GM12878 (cell line): ENCODE measurements at regions not wholly inside any gene's neighbourhood (a gene's known extent, or its start where the extent isn't known, plus 50 kb on each side); places are given as distances from the start of the nearest gene placed in this dataset.

Experiments used
- ATAC-seq: fragments of 200-7000 bp; cut with Tn5 transposase; 3 replicates; pipeline ENCODE4 v1.9.1; 2020; ENCODE audit warnings: mild to moderate bottlenecking, moderate library complexity
- BruUV-seq: library from RNA; stranded (reverse); fragments of 400-500 nt; replicated peaks from 2 replicates; lab custom pipeline; 2021; lab: Mats Ljungman, UMichigan
- CTCF ChIA-PET: fragments of 300-600 bp; sonication (Branson Sonifier 250); formaldehyde crosslinking; extraction: SDS; loops from one replicate; lab custom pipeline; 2021; ENCODE audit warnings: inconsistent platforms; lab: Yijun Ruan, JAX
- POLR2A ChIA-PET: fragments of 350-600 bp; formaldehyde crosslinking; extraction: SDS; loops from one replicate; lab custom pipeline; 2021; ENCODE audit warnings: inconsistent platforms; lab: Charles Lee
- RAD21 ChIA-PET: fragments of 300-600 bp; sonication (Branson Sonifier 250); formaldehyde crosslinking; loops from one replicate; lab custom pipeline; 2023; ENCODE audit warnings: antibody characterized with exemption; ENCODE audit not compliant: unreplicated experiment; lab: Charles Lee
- SMC1A ChIA-PET: fragments of 300-600 bp; sonication (Branson Sonifier 250); formaldehyde crosslinking; loops from one replicate; lab custom pipeline; 2023; ENCODE audit not compliant: unreplicated experiment, uncharacterized antibody; lab: Charles Lee
- DNase-seq: peaks from one replicate; pipeline ENCODE4 v3.0.0-alpha.2; 2011; ENCODE audit warnings: low read depth, low spot score
- FAIRE-seq: peaks from 3 replicates; lab custom pipeline; 2011; peaks lifted over from hg19 to GRCh38; lab: Jason Lieb, UNC
- H2AFZ ChIP-seq: 2 replicates; pipeline ENCODE4 v1.6.0; 2011; ENCODE audit warnings: low read depth, low read length, control low read depth; ENCODE audit not compliant: control insufficient read depth
- H3K27ac ChIP-seq: 2 replicates; pipeline ENCODE4 v1.5.1; 2011; ENCODE audit warnings: control low read depth; ENCODE audit not compliant: control insufficient read depth, insufficient read depth
- H3K27me3 ChIP-seq, 2 experiments: replicated peaks in 1 of 2; 2 replicates each; pipeline versions ENCODE4 v1.6.0 to v1.6.1; 2011; ENCODE audit warnings: low read length in 1 of 2; ENCODE audit not compliant: control insufficient read depth in 2 of 2, insufficient read depth in 2 of 2
- H3K36me3 ChIP-seq, 2 experiments: 2 replicates each; pipeline ENCODE4 v1.5.1; 2011; ENCODE audit warnings: low read length in 1 of 2; ENCODE audit not compliant: control insufficient read depth in 2 of 2, insufficient read depth in 2 of 2
- H3K4me1 ChIP-seq: 2 replicates; pipeline ENCODE4 v1.6.1; 2011; ENCODE audit warnings: mild to moderate bottlenecking, low read length, moderate library complexity, mixed read lengths; ENCODE audit not compliant: control insufficient read depth, insufficient read depth
- H3K4me2 ChIP-seq: 2 replicates; pipeline ENCODE4 v1.6.0; 2011; ENCODE audit warnings: control low read depth; ENCODE audit not compliant: control insufficient read depth, insufficient read depth
- H3K4me3 ChIP-seq: fragments of 200-600 bp; sonication (generic); 2 replicates; pipeline ENCODE4 v1.5.1; 2016
- H3K79me2 ChIP-seq: 2 replicates; pipeline ENCODE4 v1.6.0; 2011; ENCODE audit warnings: low read length; ENCODE audit not compliant: control insufficient read depth, insufficient read depth
- H3K9ac ChIP-seq: 2 replicates; pipeline ENCODE4 v1.8.0; 2011; ENCODE audit warnings: low read length, control low read depth, mixed read lengths; ENCODE audit not compliant: control insufficient read depth, insufficient read depth
- H3K9me3 ChIP-seq: replicated peaks from 3 replicates; pipeline ENCODE4 v1.5.1; 2011; ENCODE audit warnings: mild to moderate bottlenecking, low read length; ENCODE audit not compliant: control insufficient read depth, insufficient read depth
- H4K20me1 ChIP-seq: 2 replicates; pipeline ENCODE4 v1.6.0; 2011; ENCODE audit not compliant: control insufficient read depth, insufficient read depth
- BCL11A ChIP-seq: IDR thresholded peaks from 2 replicates; pipeline ENCODE4 v1.6.1; 2011; ENCODE audit warnings: low read depth, low read length
- CHD2 ChIP-seq: IDR thresholded peaks from 2 replicates; pipeline ENCODE4 v1.6.1; 2011; ENCODE audit warnings: low read depth, low read length, improper control_type of control experiment, borderline replicate concordance
- CREM ChIP-seq: IDR thresholded peaks from 2 replicates; pipeline ENCODE4 v1.6.1; 2014; ENCODE audit warnings: antibody characterized with exemption, low read depth
- HDGF ChIP-seq: fragments of 450-650 bp; IDR thresholded peaks from 2 replicates; pipeline ENCODE4 v1.6.1; 2016; ENCODE audit warnings: antibody characterized with exemption
- NFXL1 ChIP-seq: fragments of 450-650 bp; IDR thresholded peaks from 2 replicates; pipeline ENCODE4 v1.6.1; 2017; ENCODE audit warnings: antibody characterized with exemption, mild to moderate bottlenecking, borderline replicate concordance
- NFYA ChIP-seq: IDR thresholded peaks from 2 replicates; pipeline ENCODE4 v1.6.1; 2011; ENCODE audit warnings: low read depth, mild to moderate bottlenecking, low read length, improper control_type of control experiment, borderline replicate concordance
- NR2F1 ChIP-seq: fragments of 450-650 bp; conservative IDR thresholded peaks from 2 replicates; pipeline ENCODE4 v1.6.1; 2017; ENCODE audit warnings: mild to moderate bottlenecking
- RELA ChIP-seq: fragments of 450-650 bp; IDR thresholded peaks from 2 replicates; pipeline ENCODE4 v1.8.0; 2014; ENCODE audit warnings: borderline replicate concordance; ENCODE audit not compliant: partially characterized antibody
- STAT1 ChIP-seq: fragments of 450-650 bp; conservative IDR thresholded peaks from 2 replicates; pipeline ENCODE4 v1.6.1; 2014; ENCODE audit warnings: antibody characterized with exemption, mild to moderate bottlenecking
- TCF12 ChIP-seq: IDR thresholded peaks from 2 replicates; pipeline ENCODE4 v1.6.1; 2011; ENCODE audit warnings: low read depth, mild to moderate bottlenecking, low read length
- TCF3 ChIP-seq: IDR thresholded peaks from 2 replicates; pipeline ENCODE4 v1.6.1; 2012; ENCODE audit warnings: low read depth, mild to moderate bottlenecking, low read length, borderline replicate concordance; ENCODE audit not compliant: insufficient read depth
- ZNF274 ChIP-seq: IDR thresholded peaks from one replicate; pipeline ENCODE4 v1.8.0; 2011; ENCODE audit not compliant: insufficient read length, insufficient read depth
- WGBS: methylation state at CpG from one replicate; pipeline ENCODE4 v1.1.6; 2016; ENCODE audit warnings: low lambda C conversion rate; ENCODE audit not compliant: insufficient replicate concordance, insufficient coverage; ENCODE audit errors: missing lambda C conversion rate; 5-methylcytosine and 5-hydroxymethylcytosine counted together
- in situ Hi-C: fragments of 300-500 bp; cut with MboI; formaldehyde crosslinking; loops from 9 replicates; pipeline ENCODE4 v1.14.3; 2018; ENCODE audit warnings: mixed read lengths
- intact Hi-C: fragments of 100-400 bp; cut with micrococcal nuclease; formaldehyde crosslinking; loops from one replicate; pipeline ENCODE4 v1.14.2; 2022; ENCODE audit not compliant: unreplicated experiment
- TF ChIP-seq, protein P1 (sequence below): fragments of 450-650 bp; IDR thresholded peaks from 2 replicates; pipeline ENCODE4 v1.6.1; 2017; ENCODE audit warnings: borderline replicate concordance
- TF ChIP-seq, protein P2 (sequence below): fragments of 450-650 bp; IDR thresholded peaks from 2 replicates; pipeline ENCODE4 v1.6.1; 2016; ENCODE audit warnings: mild to moderate bottlenecking

- intact Hi-C loops, result no loop called here
- Histone ChIP-seq H4K20me1 (no peaks in the 10 kb centered on the region), H3K36me3 (no peaks in the 10 kb centered on the region), H2AFZ (no peak overlapping the region), H3K4me1 (no peaks in the 10 kb centered on the region), H3K9ac (no peak overlapping the region)
- 23% methylated on average over 3 of the region's 3 CpGs for WGBS
- FAIRE-seq (no peak), DNase-seq (no peak), ATAC-seq (no peak)
- ChIA-PET POLR2A (no interaction called here), RAD21 (no interaction called here), SMC1A (no interaction called here)
- BruUV-seq, result no TSS peak
- in situ Hi-C loops, result no loop called here
- TF ChIP-seq, protein P1, sequence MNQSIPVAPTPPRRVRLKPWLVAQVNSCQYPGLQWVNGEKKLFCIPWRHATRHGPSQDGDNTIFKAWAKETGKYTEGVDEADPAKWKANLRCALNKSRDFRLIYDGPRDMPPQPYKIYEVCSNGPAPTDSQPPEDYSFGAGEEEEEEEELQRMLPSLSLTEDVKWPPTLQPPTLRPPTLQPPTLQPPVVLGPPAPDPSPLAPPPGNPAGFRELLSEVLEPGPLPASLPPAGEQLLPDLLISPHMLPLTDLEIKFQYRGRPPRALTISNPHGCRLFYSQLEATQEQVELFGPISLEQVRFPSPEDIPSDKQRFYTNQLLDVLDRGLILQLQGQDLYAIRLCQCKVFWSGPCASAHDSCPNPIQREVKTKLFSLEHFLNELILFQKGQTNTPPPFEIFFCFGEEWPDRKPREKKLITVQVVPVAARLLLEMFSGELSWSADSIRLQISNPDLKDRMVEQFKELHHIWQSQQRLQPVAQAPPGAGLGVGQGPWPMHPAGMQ, result no peak
- TF ChIP-seq NFYA, result no peak
- TF ChIP-seq ZNF274, result no peak
- no peak for TF ChIP-seq HDGF
- no peak for TF ChIP-seq CREM
- TF ChIP-seq NFXL1, result no peak
- no peak for TF ChIP-seq BCL11A
- TF ChIP-seq RELA, result no peak
- TF ChIP-seq, protein P2, sequence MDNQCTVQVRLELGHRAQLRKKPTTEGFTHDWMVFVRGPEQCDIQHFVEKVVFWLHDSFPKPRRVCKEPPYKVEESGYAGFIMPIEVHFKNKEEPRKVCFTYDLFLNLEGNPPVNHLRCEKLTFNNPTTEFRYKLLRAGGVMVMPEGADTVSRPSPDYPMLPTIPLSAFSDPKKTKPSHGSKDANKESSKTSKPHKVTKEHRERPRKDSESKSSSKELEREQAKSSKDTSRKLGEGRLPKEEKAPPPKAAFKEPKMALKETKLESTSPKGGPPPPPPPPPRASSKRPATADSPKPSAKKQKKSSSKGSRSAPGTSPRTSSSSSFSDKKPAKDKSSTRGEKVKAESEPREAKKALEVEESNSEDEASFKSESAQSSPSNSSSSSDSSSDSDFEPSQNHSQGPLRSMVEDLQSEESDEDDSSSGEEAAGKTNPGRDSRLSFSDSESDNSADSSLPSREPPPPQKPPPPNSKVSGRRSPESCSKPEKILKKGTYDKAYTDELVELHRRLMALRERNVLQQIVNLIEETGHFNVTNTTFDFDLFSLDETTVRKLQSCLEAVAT, result no peak
- no peak for TF ChIP-seq NR2F1
- no peak for TF ChIP-seq STAT1
- no peak for TF ChIP-seq TCF3
- no peak for TF ChIP-seq TCF12
- TF ChIP-seq CHD2, result no peak
- TF ChIP-seq, all 136 proteins: peak for 0
- H3K27me3 ChIP-seq, result no peaks in the 10 kb centered on the region; a peak in 1 of 4 replicates
- no peaks in the 10 kb centered on the region for H3K79me2 ChIP-seq
- no peak overlapping the region for H3K27ac ChIP-seq
- no peak overlapping the region for H3K4me2 ChIP-seq
- no peaks in the 10 kb centered on the region; the same call in 2 of the 3 replicates for H3K9me3 ChIP-seq
- CTCF ChIA-PET, result interaction anchor here (0.6 kb wide), 1 partner anchor 997 kb away, joined by 3 read pairs; no protein-coding TSS in a partner anchor
- no peak overlapping the region for H3K4me3 ChIP-seq
These were observed 62.7 kb upstream of the SORBS2 start for GRCh38 chr4:185874516-185875230.
